OCI-LY1 (cell line): ENCODE measurements at regions not wholly inside any gene's neighbourhood (a gene's known extent, or its start where the extent isn't known, plus 50 kb on each side); places are given as distances from the start of the nearest gene placed in this dataset.

Experiments
- H2AFZ ChIP-seq: fragments of 200-600 bp; sonication (generic), shearing (Covaris generic); 2 replicates; pipeline ENCODE4 v1.6.0; 2014; ENCODE audit warnings: antibody characterized with exemption, mild to moderate bottlenecking, low read length
- H3F3A ChIP-seq: fragments of 200-600 bp; sonication (generic), shearing (Covaris generic); 2 replicates; pipeline ENCODE4 v1.6.0; 2014; ENCODE audit warnings: mild to moderate bottlenecking, antibody characterized with exemption, low read length, moderate library complexity; ENCODE audit not compliant: insufficient read depth
- H3K27ac ChIP-seq: fragments of 200-600 bp; sonication (generic); 2 replicates; pipeline ENCODE4 v1.5.1; 2014; ENCODE audit warnings: low read length, mixed run types, mild to moderate bottlenecking, low read depth; ENCODE audit not compliant: poor library complexity, severe bottlenecking
- H3K27me3 ChIP-seq: fragments of 200-600 bp; sonication (generic); 2 replicates; pipeline ENCODE4 v1.6.0; 2014; ENCODE audit warnings: antibody characterized with exemption, mild to moderate bottlenecking, low read length, moderate library complexity; ENCODE audit not compliant: insufficient read depth
- H3K36me3 ChIP-seq: fragments of 200-600 bp; sonication (generic); 2 replicates; pipeline ENCODE4 v1.6.1; 2014; ENCODE audit warnings: mild to moderate bottlenecking, antibody characterized with exemption, low read length, moderate library complexity, mixed read lengths; ENCODE audit not compliant: insufficient read depth
- H3K4me1 ChIP-seq: fragments of 200-600 bp; sonication (generic); 2 replicates; pipeline ENCODE4 v1.5.1; 2014; ENCODE audit warnings: mild to moderate bottlenecking, low read length, moderate library complexity; ENCODE audit not compliant: insufficient read depth, severe bottlenecking
- H3K4me2 ChIP-seq: fragments of 200-600 bp; sonication (generic), shearing (Covaris generic); 2 replicates; pipeline ENCODE4 v1.6.1; 2014; ENCODE audit warnings: low read length
- H3K4me3 ChIP-seq: fragments of 200-600 bp; sonication (generic); 2 replicates; pipeline ENCODE4 v1.5.1; 2014; ENCODE audit warnings: low read length, low read depth, mild to moderate bottlenecking, mixed read lengths; ENCODE audit not compliant: poor library complexity, severe bottlenecking
- H3K79me2 ChIP-seq: fragments of 200-600 bp; shearing (Covaris generic); 2 replicates; pipeline ENCODE4 v1.6.1; 2016; ENCODE audit warnings: mixed run types, low read length, mixed read lengths; ENCODE audit not compliant: insufficient read depth
- H3K9ac ChIP-seq: fragments of 200-600 bp; sonication (generic), shearing (Covaris generic); 2 replicates; pipeline ENCODE4 v1.6.1; 2014; ENCODE audit warnings: mild to moderate bottlenecking, low read length, mixed read lengths
- H3K9me2 ChIP-seq: fragments of 200-600 bp; sonication (generic), shearing (Covaris generic); 2 replicates; pipeline ENCODE4 v1.6.1; 2014; ENCODE audit warnings: low read depth, mild to moderate bottlenecking, low read length, mixed read lengths
- H3K9me3 ChIP-seq: fragments of 200-600 bp; shearing (Covaris generic); 2 replicates; pipeline ENCODE4 v1.6.1; 2014; ENCODE audit warnings: low read length, mixed read lengths
- H4K20me1 ChIP-seq: fragments of 200-600 bp; sonication (generic), shearing (Covaris generic); 2 replicates; pipeline ENCODE4 v1.6.0; 2016; ENCODE audit warnings: mild to moderate bottlenecking, low read length; ENCODE audit not compliant: insufficient read depth
- CTCF ChIP-seq: fragments of 200-600 bp; sonication (generic), shearing (Covaris generic); IDR thresholded peaks from 2 replicates; pipeline ENCODE4 v1.5.1; 2017; ENCODE audit warnings: mild to moderate bottlenecking, antibody characterized with exemption, low read length, moderate library complexity, mixed read lengths
- EZH2 ChIP-seq: fragments of 200-600 bp; sonication (generic), shearing (Covaris generic); IDR thresholded peaks from 2 replicates; pipeline ENCODE4 v1.8.0; 2017; ENCODE audit warnings: borderline replicate concordance, mixed run types, mild to moderate bottlenecking, antibody characterized with exemption, low read length, moderate library complexity, mixed read lengths

GRCh38 chr21:15495965-15496364 is 233.8 kb upstream of the USP25 start:
- Histone ChIP-seq H3K4me2 (no peak overlapping the region), H3K9me2 (no peaks in the 10 kb centered on the region), H3K79me2 (no peaks in the 10 kb centered on the region)

GRCh38 chr21:15496911-15497310 is 232.9 kb upstream of the USP25 start:
- Histone ChIP-seq H3K9ac (no peak overlapping the region), H4K20me1 (no peaks in the 10 kb centered on the region), H3K79me2 (no peaks in the 10 kb centered on the region), H3K9me2 (no peaks in the 10 kb centered on the region), H3K36me3 (no peaks in the 10 kb centered on the region), H3K27ac (no peak overlapping the region), H3K4me2 (no peak overlapping the region), H3F3A (no peaks in the 10 kb centered on the region), H3K27me3 (no peaks in the 10 kb centered on the region), H3K9me3 (no peaks in the 10 kb centered on the region), H3K4me1 (no peaks in the 10 kb centered on the region), H3K4me3 (no peak overlapping the region), H2AFZ (no peak overlapping the region)
- TF ChIP-seq EZH2 (no peak), CTCF (no peak)

More at GRCh38 chr21:15495965-15496364, 233.8 kb upstream of the USP25 start:
- Histone ChIP-seq H3F3A (no peaks in the 10 kb centered on the region), H3K27ac (no peak overlapping the region), H4K20me1 (no peaks in the 10 kb centered on the region), H3K9me3 (no peaks in the 10 kb centered on the region), H3K27me3 (no peaks in the 10 kb centered on the region), H3K9ac (no peak overlapping the region), H3K36me3 (no peaks in the 10 kb centered on the region), H3K4me3 (no peak overlapping the region), H2AFZ (no peak overlapping the region), H3K4me1 (no peaks in the 10 kb centered on the region)
- TF ChIP-seq CTCF = no peak
- no peak for TF ChIP-seq EZH2

GRCh38 chr21:15498455-15498854 is 231.3 kb upstream of the USP25 start:
- Histone ChIP-seq H3K9me3 (no peaks in the 10 kb centered on the region), H3K36me3 (no peaks in the 10 kb centered on the region), H3K4me2 (no peak overlapping the region), H3K9me2 (no peaks in the 10 kb centered on the region), H3K9ac (no peak overlapping the region), H3F3A (no peaks in the 10 kb centered on the region), H2AFZ (no peak overlapping the region), H3K27ac (no peak overlapping the region), H4K20me1 (no peaks in the 10 kb centered on the region), H3K4me3 (no peak overlapping the region), H3K4me1 (no peaks in the 10 kb centered on the region), H3K27me3 (no peaks in the 10 kb centered on the region), H3K79me2 (no peaks in the 10 kb centered on the region)
- TF ChIP-seq EZH2 (no peak), CTCF (no peak)
